OCI-LY1 (cell line): ENCODE measurements at regions not wholly inside any gene's neighbourhood (a gene's known extent, or its start where the extent isn't known, plus 50 kb on each side); places are given as distances from the start of the nearest gene placed in this dataset.

Experiments
- H2AFZ ChIP-seq: fragments of 200-600 bp; sonication (generic), shearing (Covaris generic); 2 replicates; pipeline ENCODE4 v1.6.0; 2014; ENCODE audit warnings: antibody characterized with exemption, mild to moderate bottlenecking, low read length
- H3F3A ChIP-seq: fragments of 200-600 bp; sonication (generic), shearing (Covaris generic); 2 replicates; pipeline ENCODE4 v1.6.0; 2014; ENCODE audit warnings: mild to moderate bottlenecking, antibody characterized with exemption, low read length, moderate library complexity; ENCODE audit not compliant: insufficient read depth
- H3K27ac ChIP-seq: fragments of 200-600 bp; sonication (generic); 2 replicates; pipeline ENCODE4 v1.5.1; 2014; ENCODE audit warnings: low read length, mixed run types, mild to moderate bottlenecking, low read depth; ENCODE audit not compliant: poor library complexity, severe bottlenecking
- H3K27me3 ChIP-seq: fragments of 200-600 bp; sonication (generic); 2 replicates; pipeline ENCODE4 v1.6.0; 2014; ENCODE audit warnings: antibody characterized with exemption, mild to moderate bottlenecking, low read length, moderate library complexity; ENCODE audit not compliant: insufficient read depth
- H3K36me3 ChIP-seq: fragments of 200-600 bp; sonication (generic); 2 replicates; pipeline ENCODE4 v1.6.1; 2014; ENCODE audit warnings: mild to moderate bottlenecking, antibody characterized with exemption, low read length, moderate library complexity, mixed read lengths; ENCODE audit not compliant: insufficient read depth
- H3K4me1 ChIP-seq: fragments of 200-600 bp; sonication (generic); 2 replicates; pipeline ENCODE4 v1.5.1; 2014; ENCODE audit warnings: mild to moderate bottlenecking, low read length, moderate library complexity; ENCODE audit not compliant: insufficient read depth, severe bottlenecking
- H3K4me2 ChIP-seq: fragments of 200-600 bp; sonication (generic), shearing (Covaris generic); 2 replicates; pipeline ENCODE4 v1.6.1; 2014; ENCODE audit warnings: low read length
- H3K4me3 ChIP-seq: fragments of 200-600 bp; sonication (generic); 2 replicates; pipeline ENCODE4 v1.5.1; 2014; ENCODE audit warnings: low read length, low read depth, mild to moderate bottlenecking, mixed read lengths; ENCODE audit not compliant: poor library complexity, severe bottlenecking
- H3K79me2 ChIP-seq: fragments of 200-600 bp; shearing (Covaris generic); 2 replicates; pipeline ENCODE4 v1.6.1; 2016; ENCODE audit warnings: mixed run types, low read length, mixed read lengths; ENCODE audit not compliant: insufficient read depth
- H3K9ac ChIP-seq: fragments of 200-600 bp; sonication (generic), shearing (Covaris generic); 2 replicates; pipeline ENCODE4 v1.6.1; 2014; ENCODE audit warnings: mild to moderate bottlenecking, low read length, mixed read lengths
- H3K9me2 ChIP-seq: fragments of 200-600 bp; sonication (generic), shearing (Covaris generic); 2 replicates; pipeline ENCODE4 v1.6.1; 2014; ENCODE audit warnings: low read depth, mild to moderate bottlenecking, low read length, mixed read lengths
- H3K9me3 ChIP-seq: fragments of 200-600 bp; shearing (Covaris generic); 2 replicates; pipeline ENCODE4 v1.6.1; 2014; ENCODE audit warnings: low read length, mixed read lengths
- H4K20me1 ChIP-seq: fragments of 200-600 bp; sonication (generic), shearing (Covaris generic); 2 replicates; pipeline ENCODE4 v1.6.0; 2016; ENCODE audit warnings: mild to moderate bottlenecking, low read length; ENCODE audit not compliant: insufficient read depth
- CTCF ChIP-seq: fragments of 200-600 bp; sonication (generic), shearing (Covaris generic); IDR thresholded peaks from 2 replicates; pipeline ENCODE4 v1.5.1; 2017; ENCODE audit warnings: mild to moderate bottlenecking, antibody characterized with exemption, low read length, moderate library complexity, mixed read lengths
- EZH2 ChIP-seq: fragments of 200-600 bp; sonication (generic), shearing (Covaris generic); IDR thresholded peaks from 2 replicates; pipeline ENCODE4 v1.8.0; 2017; ENCODE audit warnings: borderline replicate concordance, mixed run types, mild to moderate bottlenecking, antibody characterized with exemption, low read length, moderate library complexity, mixed read lengths

- Histone ChIP-seq H3K27me3 (no peaks in the 10 kb centered on the region), H3K9me2 (no peaks in the 10 kb centered on the region), H3K79me2 (no peaks in the 10 kb centered on the region), H3F3A (no peaks in the 10 kb centered on the region), H2AFZ (no peak overlapping the region), H3K4me1 (no peaks in the 10 kb centered on the region), H3K9ac (no peak overlapping the region), H4K20me1 (no peaks in the 10 kb centered on the region), H3K4me3 (no peak overlapping the region), H3K36me3 (no peaks in the 10 kb centered on the region), H3K4me2 (no peak overlapping the region), H3K9me3 (no peaks in the 10 kb centered on the region), H3K27ac (no peak overlapping the region)
- no peak for TF ChIP-seq CTCF
- no peak for TF ChIP-seq EZH2
These were observed 393.4 kb upstream of the SULF2 start for GRCh38 chr20:48178633-48179032.

- TF ChIP-seq EZH2 (no peak), CTCF (no peak)
- Histone ChIP-seq H3K4me3 (no peak overlapping the region), H3K4me1 (no peaks in the 10 kb centered on the region), H3K9ac (no peak overlapping the region), H2AFZ (no peak overlapping the region), H3K79me2 (no peaks in the 10 kb centered on the region), H3K36me3 (no peaks in the 10 kb centered on the region), H4K20me1 (no peaks in the 10 kb centered on the region), H3K27ac (no peak overlapping the region), H3K4me2 (no peak overlapping the region), H3K9me3 (no peaks in the 10 kb centered on the region), H3K27me3 (no peaks in the 10 kb centered on the region), H3K9me2 (no peaks in the 10 kb centered on the region), H3F3A (no peaks in the 10 kb centered on the region)
These were observed 391.8 kb upstream of the SULF2 start for GRCh38 chr20:48177058-48177457.

DNA sequence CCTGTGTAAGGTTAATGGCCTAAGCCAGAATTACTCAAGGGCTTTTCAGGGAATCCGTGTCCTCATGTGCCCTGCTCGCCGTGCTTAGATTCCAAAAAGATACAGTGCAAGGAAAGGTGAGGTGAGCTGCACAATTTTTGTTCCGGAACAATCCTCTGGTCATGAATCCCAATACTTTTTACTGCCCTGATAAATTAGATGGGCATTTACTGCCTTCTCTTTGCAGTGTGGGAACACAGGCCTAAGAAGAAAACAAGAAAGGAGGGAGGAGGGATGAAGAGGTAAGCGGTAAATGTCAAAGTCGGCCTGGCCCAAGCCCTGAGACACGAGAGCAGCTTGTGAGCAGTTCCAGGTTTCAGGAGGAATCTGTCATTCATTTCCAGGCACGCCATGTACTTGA, 390.9 kb upstream of the SULF2 start:
- no peaks in the 10 kb centered on the region for H3K36me3 ChIP-seq

More for the DNA sequence above, 390.9 kb upstream of the SULF2 start:
- H2AFZ ChIP-seq, result no peak overlapping the region
- TF ChIP-seq CTCF (no peak), EZH2 (no peak)
- H3K4me3 ChIP-seq, result no peak overlapping the region
- H3K4me1 ChIP-seq, result no peaks in the 10 kb centered on the region
- no peaks in the 10 kb centered on the region for H3K9me2 ChIP-seq
- H3K79me2 ChIP-seq, result no peaks in the 10 kb centered on the region
- H3K9ac ChIP-seq, result no peak overlapping the region
- no peak overlapping the region for H3K4me2 ChIP-seq
- no peaks in the 10 kb centered on the region for H3F3A ChIP-seq
- no peaks in the 10 kb centered on the region for H3K27me3 ChIP-seq
- H3K9me3 ChIP-seq, result no peaks in the 10 kb centered on the region
- no peaks in the 10 kb centered on the region for H4K20me1 ChIP-seq
- no peak overlapping the region for H3K27ac ChIP-seq
